Loucy (cell line): ENCODE measurements at regions not wholly inside any gene's neighbourhood (a gene's known extent, or its start where the extent isn't known, plus 50 kb on each side); places are given as distances from the start of the nearest gene placed in this dataset.

ENCODE experiments used
- H2AFZ ChIP-seq: fragments of 200-600 bp; sonication (generic); 2 replicates; pipeline ENCODE4 v1.6.0; 2016; ENCODE audit warnings: antibody characterized with exemption, mild to moderate bottlenecking, low read length, moderate library complexity
- H3F3A ChIP-seq: fragments of 200-600 bp; 2 replicates; pipeline ENCODE4 v1.6.0; 2016; ENCODE audit warnings: antibody characterized with exemption, low read depth, mild to moderate bottlenecking
- H3K27me3 ChIP-seq: fragments of 200-600 bp; sonication (generic); 2 replicates; pipeline ENCODE4 v1.6.1; 2014; ENCODE audit warnings: low read length, mild to moderate bottlenecking; ENCODE audit not compliant: insufficient read depth, poor library complexity, severe bottlenecking
- H3K36me3 ChIP-seq: fragments of 200-600 bp; sonication (generic); 2 replicates; pipeline ENCODE4 v1.6.1; 2016; ENCODE audit warnings: low read length; ENCODE audit not compliant: insufficient read depth
- H3K4me1 ChIP-seq: fragments of 200-600 bp; sonication (generic); 2 replicates; pipeline ENCODE4 v1.5.1; 2014; ENCODE audit warnings: low read length, mild to moderate bottlenecking; ENCODE audit not compliant: insufficient read depth, poor library complexity, severe bottlenecking
- H3K4me2 ChIP-seq: fragments of 200-600 bp; sonication (generic); 2 replicates; pipeline ENCODE4 v1.6.0; 2014; ENCODE audit warnings: antibody characterized with exemption, low read length, low read depth, mild to moderate bottlenecking; ENCODE audit not compliant: poor library complexity, severe bottlenecking
- H3K4me3 ChIP-seq: fragments of 200-600 bp; sonication (generic); 2 replicates; pipeline ENCODE4 v1.5.1; 2014; ENCODE audit warnings: low read length, mild to moderate bottlenecking, mixed read lengths; ENCODE audit not compliant: poor library complexity, severe bottlenecking
- H3K79me2 ChIP-seq: fragments of 200-600 bp; sonication (generic); 2 replicates; pipeline ENCODE4 v1.6.1; 2014; ENCODE audit warnings: low read length; ENCODE audit not compliant: insufficient read depth
- H3K9ac ChIP-seq: fragments of 200-600 bp; sonication (generic); 2 replicates; pipeline ENCODE4 v1.6.0; 2014; ENCODE audit warnings: mild to moderate bottlenecking, low read depth, low read length, moderate library complexity; ENCODE audit not compliant: poor library complexity, severe bottlenecking
- H3K9me2 ChIP-seq: fragments of 200-600 bp; sonication (generic); replicated peaks from 2 replicates; pipeline ENCODE4 v1.6.1; 2016; ENCODE audit warnings: low read depth, low read length, mixed read lengths
- H3K9me3 ChIP-seq: fragments of 200-600 bp; sonication (generic); 2 replicates; pipeline ENCODE4 v1.6.1; 2014; ENCODE audit warnings: mild to moderate bottlenecking, antibody characterized with exemption, low read length, low read depth; ENCODE audit not compliant: insufficient read depth
- H4K20me1 ChIP-seq: fragments of 200-600 bp; sonication (generic); 2 replicates; pipeline ENCODE4 v1.6.0; 2014; ENCODE audit warnings: antibody characterized with exemption, low read length, mild to moderate bottlenecking; ENCODE audit not compliant: insufficient read depth, poor library complexity, severe bottlenecking
- CTCF ChIP-seq: fragments of 200-600 bp; sonication (generic); conservative IDR thresholded peaks from 2 replicates; pipeline ENCODE4 v1.5.1; 2014; ENCODE audit warnings: mild to moderate bottlenecking, antibody characterized with exemption, low read length
- EZH2phosphoT487 ChIP-seq: fragments of 200-600 bp; IDR thresholded peaks from 2 replicates; pipeline ENCODE4 v1.6.1; 2018; ENCODE audit warnings: antibody characterized with exemption, mild to moderate bottlenecking, moderate library complexity, borderline replicate concordance

GRCh38 chr1:73907051-73907450 is 290.9 kb downstream of the LRRIQ3 start:
- H3K27me3 ChIP-seq: no peaks in the 10 kb centered on the region
- H3K79me2 ChIP-seq: no peaks in the 10 kb centered on the region
- H3K4me2 ChIP-seq: no peak overlapping the region
- H3K9me3 ChIP-seq: no peaks in the 10 kb centered on the region
- H3F3A ChIP-seq: no peaks in the 10 kb centered on the region
- no peaks in the 10 kb centered on the region for H3K4me1 ChIP-seq
- no peak overlapping the region for H2AFZ ChIP-seq
- H4K20me1 ChIP-seq: no peaks in the 10 kb centered on the region
- no peaks in the 10 kb centered on the region for H3K9me2 ChIP-seq
- no peak overlapping the region for H3K9ac ChIP-seq
- TF ChIP-seq EZH2phosphoT487 (no peak), CTCF (no peak)
- no peak overlapping the region for H3K4me3 ChIP-seq
- no peaks in the 10 kb centered on the region for H3K36me3 ChIP-seq

GRCh38 chr1:73903092-73903491 is 294.9 kb downstream of the LRRIQ3 start:
- Histone ChIP-seq H3K4me2 (no peak overlapping the region), H3K4me1 (no peaks in the 10 kb centered on the region), H3K9ac (no peak overlapping the region), H4K20me1 (no peaks in the 10 kb centered on the region), H3K27me3 (no peaks in the 10 kb centered on the region), H3K9me3 (no peaks in the 10 kb centered on the region), H2AFZ (no peak overlapping the region), H3F3A (no peaks in the 10 kb centered on the region), H3K9me2 (no peaks in the 10 kb centered on the region), H3K79me2 (no peaks in the 10 kb centered on the region), H3K4me3 (no peak overlapping the region), H3K36me3 (no peaks in the 10 kb centered on the region)
- TF ChIP-seq EZH2phosphoT487: no peak

DNA sequence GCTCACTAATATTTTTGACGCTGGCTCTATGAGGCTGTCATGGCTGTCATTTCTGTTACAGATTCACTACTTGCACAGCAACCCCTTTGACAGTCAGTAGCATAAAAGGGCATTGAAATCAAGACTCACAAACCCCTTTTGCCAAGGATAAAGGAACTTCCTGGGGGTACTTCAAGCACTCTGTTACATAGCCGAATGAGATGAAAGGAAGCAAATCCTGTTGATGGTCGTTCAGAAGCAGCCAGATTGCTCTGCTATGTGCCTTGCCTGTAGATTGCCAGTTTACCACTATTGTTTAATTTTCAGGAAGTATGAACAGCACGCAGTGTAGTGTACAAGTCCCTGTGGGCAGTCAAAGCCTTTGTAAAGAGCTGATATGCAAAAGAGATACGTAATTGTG is 296.2 kb downstream of the LRRIQ3 start:
- H2AFZ ChIP-seq: no peak overlapping the region
- no peaks in the 10 kb centered on the region for H3F3A ChIP-seq
- no peaks in the 10 kb centered on the region for H3K9me3 ChIP-seq
- TF ChIP-seq CTCF: no peak
- no peak for TF ChIP-seq EZH2phosphoT487
- no peak overlapping the region for H3K4me3 ChIP-seq
- no peaks in the 10 kb centered on the region for H3K36me3 ChIP-seq
- H3K9ac ChIP-seq: no peak overlapping the region
- no peaks in the 10 kb centered on the region for H3K27me3 ChIP-seq
- no peak overlapping the region for H3K4me2 ChIP-seq
- no peaks in the 10 kb centered on the region for H3K79me2 ChIP-seq
- no peaks in the 10 kb centered on the region for H3K4me1 ChIP-seq
- H4K20me1 ChIP-seq: no peaks in the 10 kb centered on the region
- H3K9me2 ChIP-seq: no peaks in the 10 kb centered on the region

GRCh38 chr1:73899311-73899710 is 298.7 kb downstream of the LRRIQ3 start:
- H3F3A ChIP-seq: no peaks in the 10 kb centered on the region
- no peaks in the 10 kb centered on the region for H3K27me3 ChIP-seq
- no peaks in the 10 kb centered on the region for H4K20me1 ChIP-seq
- H3K4me1 ChIP-seq: no peaks in the 10 kb centered on the region
- no peaks in the 10 kb centered on the region for H3K9me2 ChIP-seq
- no peak overlapping the region for H3K4me3 ChIP-seq
- no peaks in the 10 kb centered on the region for H3K79me2 ChIP-seq
- TF ChIP-seq CTCF (no peak), EZH2phosphoT487 (no peak)
- H2AFZ ChIP-seq: no peak overlapping the region
- no peak overlapping the region for H3K9ac ChIP-seq
- H3K9me3 ChIP-seq: no peaks in the 10 kb centered on the region
- H3K4me2 ChIP-seq: no peak overlapping the region
- no peaks in the 10 kb centered on the region for H3K36me3 ChIP-seq
